Right lobe of liver (tissue), 4 donors: ENCODE measurements at regions not wholly inside any gene's neighbourhood (a gene's known extent, or its start where the extent isn't known, plus 50 kb on each side); places are given as distances from the start of the nearest gene placed in this dataset.

Source experiments
- CTCF ChIP-seq, 4 donors: fragments of 200-600 bp in 3 of 4; fragments of 450-650 bp in 1 of 4; IDR thresholded peaks; one replicate each; pipeline versions ENCODE4 v1.5.1 to v1.8.0; 2016 to 2022; ENCODE audit warnings: antibody characterized with exemption in 4 of 4, mild to moderate bottlenecking in 2 of 4
- POLR2A ChIP-seq: fragments of 450-650 bp; IDR thresholded peaks from one replicate; pipeline ENCODE4 v1.6.1; 2017; ENCODE audit warnings: antibody characterized with exemption, mild to moderate bottlenecking
- donor health status: DM: no; HTN: no; CAD: no.
- donor health status: DM: no; HTN: no; CAD: no.
- donor health status: DM: no; HTN: yes; CAD: no.

- TF ChIP-seq POLR2A (no peak), CTCF (IDR thresholded peaks at IDR 0.05) (no peak)
Observed at GRCh38 chr12:77160931-77161330, 95.6 kb upstream of the E2F7 start.
